Natural killer cell treated with Interleukin-12 subunit alpha and Interleukin-12 subunit beta and Interleukin-15 and Interleukin-18, amount 100 ng/mL, for 72 hours (primary cell): ENCODE measurements at regions not wholly inside any gene's neighbourhood (a gene's known extent, or its start where the extent isn't known, plus 50 kb on each side); places are given as distances from the start of the nearest gene placed in this dataset.

Experiments
- ATAC-seq, 2 donors: fragments of 150-1000 bp; cut with Tn5 transposase in 1 of 2; sonication (Bioruptor Pico), chemical (Tn5 transposase) in 1 of 2; 2 replicates each; pipeline ENCODE4 v1.10.0; 2021
- DNase-seq: peaks from one replicate; pipeline ENCODE4 v3.0.0; 2022; ENCODE audit warnings: low spot score
- H3K27ac Mint-ChIP-seq, 2 donors: 1 replicate in 1 of 2; 2 replicates in 1 of 2; pipeline ENCODE4 v1.8.0; 2022; ENCODE audit warnings: mixed read lengths in 2 of 2, mild to moderate bottlenecking in 1 of 2, moderate library complexity in 1 of 2
- H3K27me3 Mint-ChIP-seq, 2 donors: 1 replicate in 1 of 2; 2 replicates in 1 of 2; pipeline ENCODE4 v1.8.0; 2022; ENCODE audit warnings: mixed read lengths in 2 of 2
- H3K36me3 Mint-ChIP-seq: one replicate; pipeline ENCODE4 v1.8.0; 2022; ENCODE audit warnings: mixed read lengths
- H3K4me1 Mint-ChIP-seq, 2 donors: 1 replicate in 1 of 2; 2 replicates in 1 of 2; pipeline ENCODE4 v1.8.0; 2022; ENCODE audit warnings: low read depth in 2 of 2, mixed read lengths in 2 of 2, mild to moderate bottlenecking in 1 of 2
- H3K4me3 Mint-ChIP-seq: one replicate; pipeline ENCODE4 v1.8.0; 2022; ENCODE audit warnings: mixed read lengths
- H3K9me3 Mint-ChIP-seq: 2 replicates; pipeline ENCODE4 v1.8.0; 2022; ENCODE audit warnings: mixed read lengths

DNA sequence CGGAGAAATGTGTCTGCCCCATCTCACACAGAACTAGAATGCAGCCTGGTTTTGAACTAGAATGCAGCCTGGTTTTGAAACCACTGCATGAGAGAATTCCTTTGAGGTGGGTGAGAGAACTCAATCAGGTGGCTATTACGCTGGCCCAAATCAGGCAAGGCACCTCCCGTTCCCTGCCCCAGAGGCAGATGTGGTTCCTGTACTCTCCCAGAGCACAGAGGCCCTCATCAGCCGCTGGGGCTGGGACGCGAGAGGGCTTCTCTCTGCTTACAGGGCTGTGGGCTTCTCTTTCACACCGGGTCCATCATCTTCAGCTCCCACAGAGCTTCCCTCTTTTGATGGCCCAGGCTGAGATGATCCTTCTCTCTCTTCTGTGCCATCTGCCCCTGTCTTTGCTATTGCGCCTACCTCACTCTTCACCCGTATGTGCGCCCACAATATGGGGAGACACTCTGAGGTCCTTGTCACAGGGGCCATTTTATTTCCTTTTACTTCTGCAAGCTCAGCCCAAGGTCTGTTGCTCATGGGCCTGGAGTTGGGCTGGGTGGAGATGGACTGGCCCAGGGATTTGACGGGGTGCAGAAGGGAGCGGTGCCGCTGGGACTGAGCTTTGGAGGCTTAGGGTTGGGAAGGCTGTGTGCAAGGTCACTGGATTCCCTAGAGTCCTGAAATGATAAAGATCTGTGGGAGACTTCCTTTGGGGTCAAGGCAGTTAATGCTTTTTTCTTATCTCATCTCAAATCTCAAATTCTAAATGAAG, 84.4 kb upstream of the HS6ST1 start:
- no peaks in the 10 kb centered on the region for H3K36me3 Mint-ChIP-seq
- no peak overlapping the region for H3K4me3 Mint-ChIP-seq
- peaks cover 9 to 26% of the 10 kb centered on the region in 2 donors for H3K27me3 Mint-ChIP-seq
- no peaks in the 10 kb centered on the region for H3K4me1 Mint-ChIP-seq
- DNase-seq (no peak), ATAC-seq (no peak)
- H3K9me3 Mint-ChIP-seq: no peaks in the 10 kb centered on the region
- no peak overlapping the region for H3K27ac Mint-ChIP-seq

DNA sequence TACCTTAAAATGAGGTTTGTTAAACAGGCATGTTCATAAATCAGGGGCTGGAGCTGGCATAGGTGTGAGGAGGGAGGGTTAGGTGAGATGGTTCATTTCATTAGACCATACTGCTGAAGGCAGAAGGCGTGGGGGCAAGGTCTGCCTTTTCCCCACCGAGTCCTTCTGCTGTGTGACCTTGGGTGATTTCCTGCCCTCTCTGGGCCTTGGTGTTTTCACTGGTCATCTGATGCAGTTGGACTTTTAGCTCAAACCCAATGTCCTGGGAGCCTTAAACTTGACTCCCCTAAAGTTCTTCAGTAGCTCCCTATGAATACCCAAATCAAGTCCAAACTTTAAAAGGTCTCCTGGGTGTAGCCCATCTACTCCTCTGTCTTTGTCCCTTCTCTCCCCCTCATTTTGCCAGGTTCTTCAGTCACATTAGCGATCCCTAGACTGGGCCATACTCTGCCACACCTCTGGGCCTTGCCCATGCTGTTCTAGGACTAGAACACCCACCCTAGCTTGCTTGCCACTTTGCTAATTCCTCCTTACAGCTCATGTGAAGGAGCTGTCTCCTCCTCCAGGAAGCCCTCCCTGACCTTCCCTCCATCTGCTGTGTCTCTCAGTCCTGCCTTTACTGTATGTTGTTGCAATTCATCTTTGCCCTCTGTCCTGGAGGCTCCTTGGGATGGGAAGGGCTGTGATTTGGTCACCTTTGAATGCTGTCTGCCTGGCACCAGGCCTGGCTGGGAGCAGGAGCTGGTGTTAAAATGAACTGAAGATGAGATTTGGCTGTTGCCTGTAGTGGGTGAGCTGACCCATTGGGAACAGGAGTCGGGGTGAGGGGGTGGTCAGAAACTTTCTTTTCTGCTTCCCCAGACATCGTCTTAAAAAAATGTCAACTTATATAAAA, 85.4 kb upstream of the HS6ST1 start:
- H3K4me1 Mint-ChIP-seq: peaks cover 0 to 5% of the 10 kb centered on the region in 2 donors
- no peak for ATAC-seq
- H3K27me3 Mint-ChIP-seq: peaks cover 9 to 19% of the 10 kb centered on the region in 2 donors
- H3K4me3 Mint-ChIP-seq: no peak overlapping the region
- H3K9me3 Mint-ChIP-seq: no peaks in the 10 kb centered on the region
- no peak overlapping the region for H3K27ac Mint-ChIP-seq
- no peak for DNase-seq
- H3K36me3 Mint-ChIP-seq: no peaks in the 10 kb centered on the region

DNA sequence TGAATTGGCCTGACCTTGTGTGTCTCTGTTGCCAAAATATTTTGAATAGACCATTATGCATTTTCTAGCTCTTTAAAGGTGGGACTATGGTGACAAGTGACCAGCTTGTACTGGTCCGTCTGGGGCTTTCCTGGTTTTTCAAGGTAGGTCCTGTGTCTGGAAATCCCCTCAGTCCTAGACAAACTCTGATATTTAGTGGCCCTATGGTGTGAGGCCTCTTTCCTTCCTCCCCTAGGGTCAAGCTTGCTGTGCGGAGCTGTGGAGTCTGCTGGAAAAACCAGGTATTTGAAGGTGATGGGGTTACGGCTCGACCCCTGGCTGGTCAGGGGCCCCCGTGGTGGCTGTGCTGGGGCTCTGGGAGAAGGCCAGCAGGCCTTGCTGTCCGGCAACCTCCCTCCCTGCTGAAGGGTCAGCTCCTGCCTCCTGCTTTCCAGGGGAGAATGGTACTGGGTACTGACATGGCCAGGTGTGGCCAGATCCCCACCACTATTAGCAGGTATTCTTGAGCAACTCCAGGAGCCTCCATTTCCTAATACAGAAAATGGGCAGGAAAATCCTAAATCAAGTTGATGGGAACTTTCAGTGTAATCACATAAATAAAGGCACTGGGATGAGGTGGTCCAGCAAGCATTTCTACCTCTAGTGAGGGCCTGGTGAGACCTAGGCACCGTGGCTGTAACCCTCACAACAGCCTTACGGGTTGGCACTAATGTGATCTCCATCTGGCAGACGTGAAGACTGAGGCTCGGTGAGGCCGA, 86.2 kb upstream of the HS6ST1 start:
- Mint-ChIP-seq H3K27me3 (peaks cover 4 to 13% of the 10 kb centered on the region in 2 donors), H3K27ac (no peak overlapping the region), H3K9me3 (no peaks in the 10 kb centered on the region), H3K36me3 (no peaks in the 10 kb centered on the region), H3K4me1 (peaks cover 0 to 5% of the 10 kb centered on the region in 2 donors), H3K4me3 (no peak overlapping the region)
- no peak for DNase-seq
- no peak for ATAC-seq

DNA sequence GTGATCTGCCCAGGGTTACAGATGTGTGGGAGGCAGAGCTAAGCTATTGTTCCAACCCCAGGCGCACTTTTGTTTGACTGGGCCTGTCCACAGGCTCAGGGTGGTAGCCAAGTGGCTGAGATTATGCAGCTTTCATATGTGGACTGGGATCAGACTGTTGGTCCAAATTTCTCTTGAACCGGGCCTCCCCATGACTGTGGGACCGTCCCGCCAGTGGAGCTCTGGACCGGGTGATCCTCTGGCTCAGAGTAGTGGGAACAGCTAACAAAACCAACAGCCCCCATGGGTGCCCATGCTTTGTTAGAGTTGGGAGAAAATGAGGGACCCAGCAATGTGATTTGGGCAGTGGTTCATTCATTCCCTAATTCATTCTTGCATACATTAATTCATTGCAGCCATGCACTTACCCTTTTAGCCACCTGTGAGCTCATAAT, 86.8 kb upstream of the HS6ST1 start:
- Mint-ChIP-seq H3K27me3 (peaks cover 3 to 9% of the 10 kb centered on the region in 2 donors), H3K36me3 (no peaks in the 10 kb centered on the region), H3K4me3 (no peak overlapping the region), H3K27ac (no peak overlapping the region), H3K9me3 (no peaks in the 10 kb centered on the region), H3K4me1 (peaks cover 0 to 5% of the 10 kb centered on the region in 2 donors)
- DNase-seq (no peak), ATAC-seq (no peak)

DNA sequence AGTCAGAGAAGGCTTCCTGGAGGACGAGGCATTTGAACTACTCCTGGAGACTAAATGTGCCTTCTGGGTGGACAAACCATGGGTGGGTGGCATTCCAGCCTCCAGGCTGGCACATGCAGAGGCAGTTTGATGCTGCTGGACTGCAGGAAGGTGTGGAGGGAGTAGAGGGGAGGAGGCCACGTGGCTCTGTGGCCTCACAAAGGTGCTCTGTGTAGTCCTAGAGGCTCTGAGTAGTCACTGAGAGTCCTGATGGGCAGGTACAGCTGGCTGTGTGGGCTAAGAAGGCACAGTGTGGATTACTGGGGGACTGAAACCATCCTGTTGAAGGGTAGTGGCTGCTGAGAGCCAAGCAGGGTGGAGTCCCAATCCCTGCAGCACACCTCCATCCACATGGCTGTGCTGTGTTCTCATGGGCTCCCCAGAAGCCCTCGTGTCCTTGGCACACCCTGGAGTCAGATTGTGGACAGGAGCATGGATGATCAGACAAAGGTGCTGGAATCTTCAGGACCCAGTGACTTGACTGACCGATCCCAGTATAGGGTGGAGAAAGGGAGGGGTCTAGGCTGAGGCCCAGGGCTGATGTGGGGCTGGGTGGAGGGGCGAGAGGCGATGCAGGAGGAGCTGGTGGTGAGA, 87.4 kb upstream of the HS6ST1 start:
- peaks cover 3% of the 10 kb centered on the region in 2 donors for H3K27me3 Mint-ChIP-seq
- no peaks in the 10 kb centered on the region for H3K36me3 Mint-ChIP-seq
- ATAC-seq (peak in 1 of 2 donors; percentile 6), DNase-seq (no peak)
- H3K27ac Mint-ChIP-seq: no peak overlapping the region
- H3K4me1 Mint-ChIP-seq: peaks cover 0 to 5% of the 10 kb centered on the region in 2 donors
- H3K4me3 Mint-ChIP-seq: no peak overlapping the region
- no peaks in the 10 kb centered on the region for H3K9me3 Mint-ChIP-seq

DNA sequence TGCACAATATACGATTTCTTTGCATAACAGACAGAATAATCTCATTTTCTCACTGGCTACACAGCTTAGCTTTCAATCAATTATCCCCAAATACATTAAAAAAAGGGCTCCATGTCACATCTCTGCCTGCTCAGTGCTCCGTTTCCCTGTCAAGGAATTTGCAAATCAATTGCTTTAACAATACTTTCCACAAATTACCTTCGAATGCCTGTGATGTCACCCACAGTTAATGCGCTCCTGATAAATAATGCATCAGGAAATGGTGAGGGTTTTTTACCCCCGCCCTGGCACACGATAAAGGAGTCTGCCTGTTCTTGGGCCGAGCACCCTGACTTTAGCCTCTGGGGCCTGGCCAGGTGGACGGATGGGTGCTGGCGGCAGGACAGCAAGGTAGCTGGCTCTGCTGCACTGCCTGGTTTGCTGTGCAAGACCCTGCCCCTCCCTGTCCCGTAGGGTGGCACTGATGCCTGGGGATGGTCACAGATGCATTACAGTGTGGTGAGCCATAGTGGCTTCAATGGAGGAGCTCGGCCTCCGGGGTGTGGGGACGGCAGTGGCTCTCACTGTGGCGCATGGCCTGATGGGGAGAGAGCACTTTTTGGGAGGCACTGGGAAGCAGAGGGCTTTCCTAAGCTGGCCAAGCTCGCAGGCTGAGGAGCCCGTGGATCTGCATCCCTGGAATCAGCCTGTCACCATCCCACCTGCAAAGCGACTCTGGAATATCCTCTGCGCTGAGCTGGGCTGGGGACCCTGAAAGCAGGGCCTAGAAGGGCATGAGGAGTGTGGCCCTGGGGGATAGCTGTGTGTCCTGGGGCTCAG, 88.3 kb upstream of the HS6ST1 start:
- Mint-ChIP-seq H3K9me3 (no peaks in the 10 kb centered on the region), H3K27ac (no peak overlapping the region), H3K36me3 (no peaks in the 10 kb centered on the region), H3K4me3 (no peak overlapping the region), H3K4me1 (peaks cover 0 to 5% of the 10 kb centered on the region in 2 donors), H3K27me3 (peaks cover 0 to 3% of the 10 kb centered on the region in 2 donors)
- ATAC-seq: peak in 1 of 2 donors; percentile 4
- DNase-seq: no peak

DNA sequence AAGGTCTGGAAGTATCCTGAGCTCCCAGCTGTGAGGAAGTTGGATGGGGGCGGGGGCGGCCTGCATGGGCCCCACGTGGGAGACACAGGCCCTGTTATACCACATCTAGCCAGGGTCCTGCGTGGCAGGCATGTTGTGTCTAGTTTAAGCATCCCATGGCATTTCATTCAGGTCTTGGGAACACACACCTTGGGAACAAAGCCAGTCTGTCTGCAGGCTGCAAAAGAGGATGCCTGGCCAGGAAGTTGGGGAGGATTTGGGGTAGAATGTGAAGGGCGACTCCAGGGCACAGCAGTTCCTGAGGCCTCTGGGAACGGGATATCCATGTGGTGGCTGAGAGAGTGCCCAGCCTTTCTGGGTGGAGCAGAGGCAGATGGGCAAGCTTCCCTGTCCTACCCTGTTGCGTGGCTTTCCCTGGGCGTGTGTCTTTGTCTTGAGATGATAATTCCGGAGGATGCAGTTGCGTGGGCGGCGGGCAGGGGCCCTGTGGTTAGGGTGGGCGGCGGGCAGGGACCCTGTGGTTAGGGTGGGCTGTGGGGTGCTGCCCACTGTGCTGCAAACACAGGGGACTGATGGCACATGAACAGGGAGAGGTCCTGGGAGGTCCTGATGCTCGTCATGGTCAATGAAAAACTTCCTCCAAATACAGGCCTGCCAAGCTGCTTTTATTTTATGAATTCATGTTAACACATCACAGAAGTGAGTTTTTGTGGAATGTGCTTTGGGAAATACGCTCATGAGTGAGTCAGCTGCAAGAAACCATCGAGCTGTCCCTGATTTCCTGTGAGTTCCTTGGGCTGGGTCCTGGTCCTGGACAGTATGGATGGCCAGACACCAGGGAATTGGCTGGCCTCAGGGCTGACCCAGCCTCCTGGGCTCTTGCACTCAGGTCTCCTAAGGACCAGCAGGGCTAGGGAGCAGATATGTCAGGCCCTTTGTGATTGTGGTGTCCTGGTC, 90.0 kb upstream of the HS6ST1 start:
- Mint-ChIP-seq H3K4me3 (no peak overlapping the region), H3K9me3 (no peaks in the 10 kb centered on the region), H3K36me3 (no peaks in the 10 kb centered on the region), H3K4me1 (peaks cover 0 to 5% of the 10 kb centered on the region in 2 donors), H3K27me3 (no peaks in the 10 kb centered on the region), H3K27ac (no peak overlapping the region)
- DNase-seq (no peak), ATAC-seq (no peak)

DNA sequence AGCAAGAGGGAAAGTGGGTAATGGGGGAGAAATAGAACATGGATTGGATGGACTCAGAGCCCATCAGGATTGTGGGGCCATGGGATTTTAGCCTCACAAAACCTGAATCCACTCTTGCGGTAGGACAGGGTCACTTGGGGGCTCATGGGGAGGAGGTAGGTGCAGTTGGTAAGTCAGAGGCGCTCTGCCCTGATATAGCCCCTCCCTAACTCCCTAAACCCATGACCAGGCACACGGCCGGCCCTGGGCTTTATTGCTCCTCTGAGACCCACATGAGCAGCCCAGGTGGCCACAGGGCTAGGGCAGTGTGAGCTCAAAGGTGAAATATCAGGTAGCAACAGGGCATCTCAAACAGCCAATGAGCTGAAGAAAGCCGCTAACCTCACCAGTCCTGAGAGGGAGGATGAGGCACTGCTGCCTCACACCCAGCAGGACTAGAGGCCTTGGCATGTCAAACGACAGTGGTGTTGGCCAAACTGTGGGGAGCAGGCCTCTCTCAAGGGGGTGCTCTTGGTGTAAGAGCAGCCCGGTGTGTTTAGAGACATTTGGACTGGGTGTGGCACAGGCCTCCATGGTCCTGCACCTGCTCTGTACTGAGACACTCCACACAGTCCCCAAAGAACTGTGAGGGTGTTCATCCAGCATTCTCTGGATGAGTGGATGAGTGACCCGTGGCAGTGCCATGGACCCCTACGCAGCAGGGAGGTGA, 90.8 kb upstream of the HS6ST1 start:
- ATAC-seq (peak in 1 of 2 donors; percentile 26), DNase-seq (no peak)
- Mint-ChIP-seq H3K9me3 (no peaks in the 10 kb centered on the region), H3K4me1 (peaks cover 0 to 5% of the 10 kb centered on the region in 2 donors), H3K27me3 (no peaks in the 10 kb centered on the region), H3K4me3 (no peak overlapping the region), H3K27ac (no peak overlapping the region), H3K36me3 (no peaks in the 10 kb centered on the region)

DNA sequence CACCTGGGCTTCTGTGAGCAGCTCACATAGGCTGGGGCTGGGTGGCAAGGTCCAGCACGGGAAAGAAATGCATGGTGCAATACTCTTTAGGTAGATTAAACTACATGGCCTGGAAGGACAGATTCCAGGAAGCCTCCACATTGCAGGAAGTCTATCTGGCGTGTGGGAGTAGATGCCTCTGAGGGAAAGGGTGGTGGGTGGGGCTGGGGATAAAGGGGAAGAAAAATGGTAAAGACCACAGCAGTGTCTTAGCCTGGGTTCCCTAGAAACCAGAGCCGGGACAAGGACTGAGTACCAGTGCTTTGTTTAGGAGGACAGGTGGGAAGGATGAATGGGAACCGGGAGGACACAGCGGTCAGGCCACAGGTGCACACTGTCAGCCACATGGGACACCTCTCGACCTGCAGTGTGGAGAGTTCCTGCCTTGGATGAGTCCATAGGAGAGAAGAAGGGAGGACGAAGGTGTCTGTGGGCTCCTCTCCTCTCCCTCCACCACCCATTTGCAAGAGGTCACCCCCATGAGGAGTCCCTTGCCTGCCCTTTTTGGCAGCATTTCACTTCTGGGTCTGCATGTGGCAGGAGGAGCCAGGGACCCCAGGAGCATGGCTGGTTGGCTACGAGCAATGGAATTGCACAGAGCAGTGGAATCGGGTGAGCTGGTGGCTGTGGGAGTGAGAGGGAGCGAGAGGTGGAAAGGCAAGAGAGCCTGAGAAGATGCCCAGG, 91.5 kb upstream of the HS6ST1 start:
- Mint-ChIP-seq H3K36me3 (no peaks in the 10 kb centered on the region), H3K27me3 (no peaks in the 10 kb centered on the region), H3K4me3 (no peak overlapping the region), H3K27ac (no peak overlapping the region), H3K4me1 (peaks cover 0 to 5% of the 10 kb centered on the region in 2 donors), H3K9me3 (no peaks in the 10 kb centered on the region)
- DNase-seq (no peak), ATAC-seq (no peak)

DNA sequence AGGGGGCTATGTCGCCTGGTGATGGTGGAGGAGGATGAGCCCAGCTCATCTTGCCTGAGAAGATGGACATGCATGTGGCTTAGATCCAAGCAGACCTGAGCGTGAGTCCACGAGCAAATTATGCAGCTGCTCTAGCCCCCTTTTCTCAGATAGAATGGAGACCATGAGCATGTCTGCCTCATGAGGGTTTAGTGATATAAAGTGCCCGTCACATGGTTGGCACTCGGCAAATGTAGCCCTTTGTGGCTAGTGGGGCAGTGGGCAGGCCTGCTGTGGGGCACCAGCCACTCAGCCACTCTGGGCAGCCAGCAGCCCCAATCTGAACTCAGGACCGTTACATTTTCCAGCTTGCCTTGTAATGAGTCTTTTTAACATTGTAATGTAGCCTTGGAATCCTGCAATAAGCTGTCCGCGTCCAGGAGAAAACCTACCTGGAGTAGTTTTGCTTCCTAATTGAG, 92.1 kb upstream of the HS6ST1 start:
- Mint-ChIP-seq H3K4me1 (peaks cover 0 to 5% of the 10 kb centered on the region in 2 donors), H3K36me3 (no peaks in the 10 kb centered on the region), H3K27me3 (no peaks in the 10 kb centered on the region), H3K27ac (no peak overlapping the region), H3K4me3 (no peak overlapping the region), H3K9me3 (no peaks in the 10 kb centered on the region)
- no peak for DNase-seq
- no peak for ATAC-seq

DNA sequence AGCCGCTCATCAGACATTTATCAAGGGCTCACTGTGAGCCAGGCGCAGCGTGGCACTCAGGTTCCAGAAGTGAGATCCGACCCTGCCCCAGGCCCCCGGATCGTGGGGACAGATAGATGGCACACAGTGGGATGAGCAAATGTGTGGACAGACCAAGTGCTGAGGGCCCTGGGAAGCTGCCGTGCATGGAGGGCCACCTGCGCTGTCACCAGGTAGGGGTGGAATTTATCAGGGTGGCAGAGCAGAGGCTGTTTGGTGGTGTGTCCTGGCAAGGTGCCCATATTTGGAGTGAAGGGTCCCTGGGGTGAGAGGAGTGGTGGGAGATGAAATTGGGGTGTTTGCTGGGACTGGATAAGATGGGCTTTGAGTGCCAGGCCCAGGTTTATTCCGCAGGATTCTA, 92.8 kb upstream of the HS6ST1 start:
- H3K36me3 Mint-ChIP-seq: no peaks in the 10 kb centered on the region
- no peak for DNase-seq
- no peaks in the 10 kb centered on the region for H3K9me3 Mint-ChIP-seq
- no peak overlapping the region for H3K27ac Mint-ChIP-seq
- ATAC-seq: no peak
- H3K4me1 Mint-ChIP-seq: peaks cover 0 to 5% of the 10 kb centered on the region in 2 donors
- H3K4me3 Mint-ChIP-seq: no peak overlapping the region
- H3K27me3 Mint-ChIP-seq: no peaks in the 10 kb centered on the region
